ENCODE measurements at regions not wholly inside any gene's neighbourhood (a gene's known extent, or its start where the extent isn't known, plus 50 kb on each side); places are given as distances from the start of the nearest gene placed in this dataset.

- WGBS, 2 donors: 73 to 77% methylated on average over 7 of the region's 7 CpGs
- Histone ChIP-seq H3K27me3 (no peaks in the 10 kb centered on the region), H3K36me3 (no peaks in the 10 kb centered on the region)
Observed at GRCh38 chr17:51537996-51538550, 277.7 kb downstream of the UTP18 start.

GRCh38 chr17:51540151-51540550, 279.8 kb downstream of the UTP18 start:
- 70 to 81% methylated on average over 6 of the region's 6 CpGs for WGBS, 2 donors
- Histone ChIP-seq H3K9me3 (peaks cover 0 to 5% (median 0%) of the 10 kb centered on the region in 4 donors), H3K4me3 (no peak overlapping the region), H3K4me1 (peaks cover 0 to 7% (median 0%) of the 10 kb centered on the region in 4 donors), H3K27ac (no peak overlapping the region), H3K27me3 (no peaks in the 10 kb centered on the region), H3K36me3 (no peaks in the 10 kb centered on the region)
- TF ChIP-seq POLR2A (IDR thresholded peaks at IDR 0.05): no peak
- TF ChIP-seq CTCF (IDR thresholded peaks at IDR 0.05): no peak
- TF ChIP-seq EP300 (IDR thresholded peaks at IDR 0.05): no peak
- DNase-seq (ENCODE audit: low spot score in 2 of 2): no peak

More at GRCh38 chr17:51537996-51538550, 277.7 kb downstream of the UTP18 start:
- Histone ChIP-seq H3K9me3 (peaks cover 0 to 5% (median 0%) of the 10 kb centered on the region in 4 donors), H3K4me1 (peaks cover 0 to 7% (median 0%) of the 10 kb centered on the region in 4 donors), H3K27ac (no peak overlapping the region), H3K4me3 (no peak overlapping the region)
- TF ChIP-seq CTCF (IDR thresholded peaks at IDR 0.05): no peak
- no peak for TF ChIP-seq EP300 (IDR thresholded peaks at IDR 0.05)
- TF ChIP-seq POLR2A (IDR thresholded peaks at IDR 0.05): no peak
- no peak for DNase-seq (ENCODE audit: low spot score in 2 of 2)

- 25 to 34% methylated on average over 3 of the region's 3 CpGs for WGBS, 2 donors
- peaks cover 0 to 5% (median 0%) of the 10 kb centered on the region in 4 donors for H3K9me3 ChIP-seq
- no peak for DNase-seq (ENCODE audit: low spot score in 2 of 2)
- H3K36me3 ChIP-seq: no peaks in the 10 kb centered on the region
- H3K27me3 ChIP-seq: no peaks in the 10 kb centered on the region
- no peak for TF ChIP-seq POLR2A (IDR thresholded peaks at IDR 0.05)
- no peak for TF ChIP-seq CTCF (IDR thresholded peaks at IDR 0.05)
- no peak for TF ChIP-seq EP300 (IDR thresholded peaks at IDR 0.05)
- H3K4me3 ChIP-seq: no peak overlapping the region
- H3K4me1 ChIP-seq: no peaks in the 10 kb centered on the region
- H3K27ac ChIP-seq: no peak overlapping the region
Observed at GRCh38 chr17:51541215-51541614, 280.9 kb downstream of the UTP18 start.

GRCh38 chr17:51546114-51546513, 285.8 kb downstream of the UTP18 start:
- DNase-seq (ENCODE audit: low spot score in 2 of 2): no peak
- no peaks in the 10 kb centered on the region for H3K27me3 ChIP-seq
- TF ChIP-seq EP300 (IDR thresholded peaks at IDR 0.05): no peak
- no peak for TF ChIP-seq CTCF (IDR thresholded peaks at IDR 0.05)
- no peak for TF ChIP-seq POLR2A (IDR thresholded peaks at IDR 0.05)
- 65 to 76% methylated on average over 2 of the region's 2 CpGs for WGBS, 2 donors
- no peak overlapping the region for H3K4me3 ChIP-seq
- no peaks in the 10 kb centered on the region for H3K36me3 ChIP-seq
- H3K27ac ChIP-seq: no peak overlapping the region
- no peaks in the 10 kb centered on the region for H3K4me1 ChIP-seq
- H3K9me3 ChIP-seq: no peaks in the 10 kb centered on the region

GRCh38 chr17:51548125-51548524, 287.8 kb downstream of the UTP18 start:
- TF ChIP-seq POLR2A (IDR thresholded peaks at IDR 0.05) (no peak), CTCF (IDR thresholded peaks at IDR 0.05) (no peak), EP300 (IDR thresholded peaks at IDR 0.05) (no peak)
- DNase-seq (ENCODE audit: low spot score in 2 of 2): no peak
- Histone ChIP-seq H3K4me1 (no peaks in the 10 kb centered on the region), H3K27ac (no peak overlapping the region), H3K4me3 (no peak overlapping the region), H3K36me3 (no peaks in the 10 kb centered on the region), H3K27me3 (no peaks in the 10 kb centered on the region), H3K9me3 (no peaks in the 10 kb centered on the region)
- WGBS, 2 donors: 45 to 59% methylated on average over 4 of the region's 4 CpGs
